ENCODE measurements at regions not wholly inside any gene's neighbourhood (a gene's known extent, or its start where the extent isn't known, plus 50 kb on each side); places are given as distances from the start of the nearest gene placed in this dataset.

- TF ChIP-seq, protein P1, sequence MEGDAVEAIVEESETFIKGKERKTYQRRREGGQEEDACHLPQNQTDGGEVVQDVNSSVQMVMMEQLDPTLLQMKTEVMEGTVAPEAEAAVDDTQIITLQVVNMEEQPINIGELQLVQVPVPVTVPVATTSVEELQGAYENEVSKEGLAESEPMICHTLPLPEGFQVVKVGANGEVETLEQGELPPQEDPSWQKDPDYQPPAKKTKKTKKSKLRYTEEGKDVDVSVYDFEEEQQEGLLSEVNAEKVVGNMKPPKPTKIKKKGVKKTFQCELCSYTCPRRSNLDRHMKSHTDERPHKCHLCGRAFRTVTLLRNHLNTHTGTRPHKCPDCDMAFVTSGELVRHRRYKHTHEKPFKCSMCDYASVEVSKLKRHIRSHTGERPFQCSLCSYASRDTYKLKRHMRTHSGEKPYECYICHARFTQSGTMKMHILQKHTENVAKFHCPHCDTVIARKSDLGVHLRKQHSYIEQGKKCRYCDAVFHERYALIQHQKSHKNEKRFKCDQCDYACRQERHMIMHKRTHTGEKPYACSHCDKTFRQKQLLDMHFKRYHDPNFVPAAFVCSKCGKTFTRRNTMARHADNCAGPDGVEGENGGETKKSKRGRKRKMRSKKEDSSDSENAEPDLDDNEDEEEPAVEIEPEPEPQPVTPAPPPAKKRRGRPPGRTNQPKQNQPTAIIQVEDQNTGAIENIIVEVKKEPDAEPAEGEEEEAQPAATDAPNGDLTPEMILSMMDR (IDR thresholded peaks at IDR 0.05; ENCODE audit: low read depth, low read length) = no peak
- TF ChIP-seq EZH2phosphoT487 (IDR thresholded peaks at IDR 0.05; ENCODE audit: low read depth) = no peak
Observed at GRCh38 chr11:128294001-128294670, 293.2 kb downstream of the ETS1 start.

All from OCI-LY3 (cell line).